HG03442 (cell line): ENCODE measurements at regions not wholly inside any gene's neighbourhood (a gene's known extent, or its start where the extent isn't known, plus 50 kb on each side); places are given as distances from the start of the nearest gene placed in this dataset.

Experiments
- ATAC-seq: cut with Tn5 transposase; IDR thresholded peaks from one replicate; pipeline ENCODE4 v1.9.1; 2021; ENCODE audit warnings: mild to moderate bottlenecking, moderate library complexity; ENCODE audit not compliant: unreplicated experiment

GRCh38 chr10:7028809-7029166 is 382.0 kb downstream of the SFMBT2 start:
- no peak for ATAC-seq

- ATAC-seq = no peak
These were observed 382.7 kb downstream of the SFMBT2 start for GRCh38 chr10:7027913-7028808.

GRCh38 chr10:7027237-7027912 is 383.5 kb downstream of the SFMBT2 start:
- ATAC-seq = no peak

- no peak for ATAC-seq
These were observed 384.0 kb downstream of the SFMBT2 start for GRCh38 chr10:7026818-7027217.

GRCh38 chr10:7025296-7025695 is 385.5 kb downstream of the SFMBT2 start:
- ATAC-seq = no peak

- ATAC-seq = no peak
These were observed 395.4 kb downstream of the SFMBT2 start for GRCh38 chr10:7015457-7015856.

- no peak for ATAC-seq
These were observed 396.1 kb downstream of the SFMBT2 start for GRCh38 chr10:7014721-7015120.

- ATAC-seq = no peak
These were observed 398.8 kb downstream of the SFMBT2 start for GRCh38 chr10:7011994-7012393.

GRCh38 chr10:7008645-7009044 is 402.2 kb downstream of the SFMBT2 start:
- ATAC-seq = no peak

GRCh38 chr10:7007600-7008190 is 403.1 kb downstream of the SFMBT2 start:
- no peak for ATAC-seq

GRCh38 chr10:7006566-7006965 is 404.3 kb downstream of the SFMBT2 start:
- no peak for ATAC-seq

- ATAC-seq = no peak
These were observed 406.9 kb downstream of the SFMBT2 start for GRCh38 chr10:7003831-7004395.

GRCh38 chr10:7000061-7000460 is 410.8 kb downstream of the SFMBT2 start:
- no peak for ATAC-seq

GRCh38 chr10:6999232-6999925 is 411.5 kb downstream of the SFMBT2 start:
- ATAC-seq = no peak

GRCh38 chr10:6997509-6997908 is 413.3 kb downstream of the SFMBT2 start:
- no peak for ATAC-seq

- no peak for ATAC-seq
These were observed 414.4 kb downstream of the SFMBT2 start for GRCh38 chr10:6996431-6996830.

GRCh38 chr10:6995831-6996230 is 415.0 kb downstream of the SFMBT2 start:
- ATAC-seq = no peak

GRCh38 chr10:6995341-6995740 is 415.3 kb upstream of the PRKCQ start:
- ATAC-seq = no peak

- ATAC-seq = no peak
These were observed 410.8 kb upstream of the PRKCQ start for GRCh38 chr10:6990891-6991290.

- ATAC-seq = no peak
These were observed 408.6 kb upstream of the PRKCQ start for GRCh38 chr10:6988654-6989053.

- no peak for ATAC-seq
These were observed 407.5 kb upstream of the PRKCQ start for GRCh38 chr10:6987536-6987945.
